ENCODE measurements at regions not wholly inside any gene's neighbourhood (a gene's known extent, or its start where the extent isn't known, plus 50 kb on each side); places are given as distances from the start of the nearest gene placed in this dataset.

DNA sequence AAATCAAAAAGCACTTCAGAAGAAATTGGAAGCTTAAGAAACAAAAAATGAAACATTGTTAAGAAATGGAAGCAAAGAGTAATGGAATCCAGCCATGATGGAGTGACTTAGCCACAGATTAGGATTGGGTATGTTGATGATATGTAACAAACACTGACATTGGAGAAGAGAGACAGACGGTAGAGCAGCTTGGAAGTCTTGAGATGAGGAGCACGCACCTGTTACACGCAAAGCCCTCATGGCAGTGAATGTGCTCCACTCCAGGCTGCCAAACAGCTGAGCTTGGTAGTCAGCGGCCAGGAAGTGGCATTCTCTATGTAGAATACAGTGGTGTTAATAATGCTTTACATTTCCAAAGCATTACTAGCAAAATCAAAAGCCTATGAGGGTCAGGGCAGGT, 56.9 kb upstream of the GPRIN3 start:
- Histone ChIP-seq H3K4me2 (ENCODE audit: insufficient read depth, low read length) (no peak overlapping the region), H4K20me1 (replicated peaks; ENCODE audit: control insufficient read depth, extremely low read depth, insufficient read depth, low read length) (no peaks in the 10 kb centered on the region), H2AFZ (ENCODE audit: low read depth, low read length) (no peak overlapping the region), H3K9ac (replicated peaks; ENCODE audit: extremely low read depth, insufficient read depth, low read length) (no peak overlapping the region), H3K79me2 (ENCODE audit: control insufficient read depth, insufficient read depth, low read length) (no peaks in the 10 kb centered on the region), H3K4me1 (ENCODE audit: control insufficient read depth, extremely low read depth, insufficient read depth, low read length) (no peaks in the 10 kb centered on the region), H3K9me3 (replicated peaks; ENCODE audit: control insufficient read depth, insufficient read depth, low read length) (no peaks in the 10 kb centered on the region), H3K4me3 (replicated peaks in 1 of 3; ENCODE audit: insufficient read depth in 1 of 3, low read depth in 1 of 3, low read length in 3 of 3) (no peak overlapping the region), H3K36me3 (ENCODE audit: control insufficient read depth in 2 of 2, extremely low read depth in 1 of 2, insufficient read depth in 2 of 2, low read length in 2 of 2) (no peaks in the 10 kb centered on the region), H3K27ac (ENCODE audit: insufficient read depth, low read depth, low read length) (no peak overlapping the region), H3K27me3 (ENCODE audit: control insufficient read depth in 2 of 2, insufficient read depth in 2 of 2, low read length in 2 of 2) (peaks cover 2% of the 10 kb centered on the region in 2 experiments), H3K9me1 (replicated peaks; ENCODE audit: control insufficient read depth, extremely low read depth, insufficient read depth, low read length) (no peaks in the 10 kb centered on the region)
- no peak for DNase-seq (ENCODE audit: low read depth, low spot score)
- dilution Hi-C loops (cut with MboI; ENCODE audit: extremely low pct_ligation_motif_present, low sequenced_read_pairs), result no loop called here
- intact Hi-C loops (cut with micrococcal nuclease), result no loop called here
- POLR2A ChIA-PET, result no interaction called here
- FAIRE-seq, result no peak
- TF ChIP-seq EZH2 (IDR thresholded peaks at IDR 0.05; ENCODE audit: borderline replicate concordance, low read depth, low read length, severe bottlenecking) (no peak), GATA2 (IDR thresholded peaks at IDR 0.05; ENCODE audit: insufficient read depth, insufficient read length, low read depth, low read length) (no peak), FOS (IDR thresholded peaks at IDR 0.05; ENCODE audit: borderline replicate concordance, insufficient read depth, low read length) (no peak), MYC (IDR thresholded peaks at IDR 0.05; ENCODE audit: low read depth, low read length) (no peak), POLR2A (IDR thresholded peaks at IDR 0.05; ENCODE audit: low read depth, low read length) (no peak), JUN (IDR thresholded peaks at IDR 0.05; ENCODE audit: borderline replicate concordance, insufficient read depth, insufficient read length, low read depth) (no peak), POLR2AphosphoS5 (IDR thresholded peaks at IDR 0.05; ENCODE audit: insufficient read depth, low read depth, low read length) (no peak)
- TF ChIP-seq, protein P1, sequence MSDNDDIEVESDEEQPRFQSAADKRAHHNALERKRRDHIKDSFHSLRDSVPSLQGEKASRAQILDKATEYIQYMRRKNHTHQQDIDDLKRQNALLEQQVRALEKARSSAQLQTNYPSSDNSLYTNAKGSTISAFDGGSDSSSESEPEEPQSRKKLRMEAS (IDR thresholded peaks at IDR 0.05; ENCODE audit: insufficient read depth, insufficient read length), result no peak
- TF ChIP-seq, protein P2, sequence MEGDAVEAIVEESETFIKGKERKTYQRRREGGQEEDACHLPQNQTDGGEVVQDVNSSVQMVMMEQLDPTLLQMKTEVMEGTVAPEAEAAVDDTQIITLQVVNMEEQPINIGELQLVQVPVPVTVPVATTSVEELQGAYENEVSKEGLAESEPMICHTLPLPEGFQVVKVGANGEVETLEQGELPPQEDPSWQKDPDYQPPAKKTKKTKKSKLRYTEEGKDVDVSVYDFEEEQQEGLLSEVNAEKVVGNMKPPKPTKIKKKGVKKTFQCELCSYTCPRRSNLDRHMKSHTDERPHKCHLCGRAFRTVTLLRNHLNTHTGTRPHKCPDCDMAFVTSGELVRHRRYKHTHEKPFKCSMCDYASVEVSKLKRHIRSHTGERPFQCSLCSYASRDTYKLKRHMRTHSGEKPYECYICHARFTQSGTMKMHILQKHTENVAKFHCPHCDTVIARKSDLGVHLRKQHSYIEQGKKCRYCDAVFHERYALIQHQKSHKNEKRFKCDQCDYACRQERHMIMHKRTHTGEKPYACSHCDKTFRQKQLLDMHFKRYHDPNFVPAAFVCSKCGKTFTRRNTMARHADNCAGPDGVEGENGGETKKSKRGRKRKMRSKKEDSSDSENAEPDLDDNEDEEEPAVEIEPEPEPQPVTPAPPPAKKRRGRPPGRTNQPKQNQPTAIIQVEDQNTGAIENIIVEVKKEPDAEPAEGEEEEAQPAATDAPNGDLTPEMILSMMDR (IDR thresholded peaks at IDR 0.05; ENCODE audit: extremely low read depth in 1 of 2, insufficient read depth in 1 of 2, low read depth in 1 of 2, low read length in 2 of 2), result no peak
- CTCF ChIA-PET, result no interaction called here
- BruUV-seq (replicated peaks), result no TSS peak
